ENCODE measurements at regions not wholly inside any gene's neighbourhood (a gene's known extent, or its start where the extent isn't known, plus 50 kb on each side); places are given as distances from the start of the nearest gene placed in this dataset.

DNA sequence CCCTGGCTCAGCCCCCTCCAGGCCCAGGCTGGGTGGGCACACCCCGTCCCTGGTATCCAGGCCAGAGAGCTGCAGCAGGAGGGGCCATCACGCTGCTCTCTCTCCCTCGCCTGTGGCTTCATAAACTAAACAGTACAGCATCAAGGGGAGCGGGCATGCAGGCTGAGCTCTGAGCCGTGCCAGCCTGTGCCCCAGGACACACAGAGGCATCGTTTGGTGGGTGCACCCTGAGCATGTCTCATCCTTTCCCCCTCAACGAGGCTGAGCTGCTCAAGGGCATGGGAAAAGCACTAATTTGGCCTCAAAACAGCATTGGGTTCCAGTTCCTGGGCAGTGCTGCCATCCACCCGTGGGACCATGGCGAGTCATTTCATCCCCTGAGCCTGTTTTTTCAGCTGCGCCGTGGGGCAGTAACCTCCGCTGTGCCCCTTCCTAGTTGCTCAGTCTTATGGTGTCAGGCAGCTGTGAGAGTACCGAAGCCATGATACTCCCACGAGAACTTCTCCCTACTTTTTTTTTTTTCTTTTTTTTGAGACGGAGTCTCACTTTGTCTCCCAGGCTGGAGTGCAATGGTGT lies 79.6 kb downstream of the CPN2 start:
- no peaks in the 10 kb centered on the region for H3K9me3 ChIP-seq
- H3K4me3 ChIP-seq (ENCODE audit: low read depth in 1 of 2, low read length in 1 of 2): no peak overlapping the region
- peaks cover 27% of the 10 kb centered on the region for H3K27me3 ChIP-seq
- H3K4me1 ChIP-seq (ENCODE audit: control insufficient read depth in 1 of 2, insufficient read depth in 1 of 2, low read depth in 1 of 2, low read length in 1 of 2): peaks cover 6 to 7% of the 10 kb centered on the region in 2 experiments
- TF ChIP-seq, protein P1, sequence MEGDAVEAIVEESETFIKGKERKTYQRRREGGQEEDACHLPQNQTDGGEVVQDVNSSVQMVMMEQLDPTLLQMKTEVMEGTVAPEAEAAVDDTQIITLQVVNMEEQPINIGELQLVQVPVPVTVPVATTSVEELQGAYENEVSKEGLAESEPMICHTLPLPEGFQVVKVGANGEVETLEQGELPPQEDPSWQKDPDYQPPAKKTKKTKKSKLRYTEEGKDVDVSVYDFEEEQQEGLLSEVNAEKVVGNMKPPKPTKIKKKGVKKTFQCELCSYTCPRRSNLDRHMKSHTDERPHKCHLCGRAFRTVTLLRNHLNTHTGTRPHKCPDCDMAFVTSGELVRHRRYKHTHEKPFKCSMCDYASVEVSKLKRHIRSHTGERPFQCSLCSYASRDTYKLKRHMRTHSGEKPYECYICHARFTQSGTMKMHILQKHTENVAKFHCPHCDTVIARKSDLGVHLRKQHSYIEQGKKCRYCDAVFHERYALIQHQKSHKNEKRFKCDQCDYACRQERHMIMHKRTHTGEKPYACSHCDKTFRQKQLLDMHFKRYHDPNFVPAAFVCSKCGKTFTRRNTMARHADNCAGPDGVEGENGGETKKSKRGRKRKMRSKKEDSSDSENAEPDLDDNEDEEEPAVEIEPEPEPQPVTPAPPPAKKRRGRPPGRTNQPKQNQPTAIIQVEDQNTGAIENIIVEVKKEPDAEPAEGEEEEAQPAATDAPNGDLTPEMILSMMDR (IDR thresholded peaks at IDR 0.05): no peak
- no peak overlapping the region for H3K27ac ChIP-seq
- no peaks in the 10 kb centered on the region for H3K36me3 ChIP-seq

DNA sequence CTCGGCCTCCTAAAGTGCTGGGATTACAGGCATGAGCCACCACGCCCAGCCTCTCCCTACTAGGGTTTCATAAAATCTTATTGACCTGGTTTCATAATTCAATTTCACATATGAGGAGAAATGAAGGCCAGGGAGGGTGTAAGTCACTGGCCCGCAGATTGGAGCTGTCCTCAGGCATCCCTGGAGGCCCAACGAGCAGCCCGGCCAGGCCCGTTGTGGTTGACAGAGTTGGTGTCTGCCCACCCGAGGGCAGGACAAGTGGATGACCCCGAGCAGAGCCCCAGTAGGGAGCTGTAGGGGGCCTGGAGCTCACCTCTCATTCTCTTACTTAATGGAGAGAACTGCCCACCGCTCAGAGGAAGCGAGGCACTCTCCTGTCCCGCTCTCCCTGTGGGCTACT lies 78.9 kb downstream of the CPN2 start:
- Histone ChIP-seq H3K27ac (no peak overlapping the region), H3K4me1 (ENCODE audit: control insufficient read depth in 1 of 2, insufficient read depth in 1 of 2, low read depth in 1 of 2, low read length in 1 of 2) (peaks cover 6 to 7% of the 10 kb centered on the region in 2 experiments), H3K4me3 (ENCODE audit: low read depth in 1 of 2, low read length in 1 of 2) (no peak overlapping the region), H3K9me3 (no peaks in the 10 kb centered on the region), H3K36me3 (no peaks in the 10 kb centered on the region), H3K27me3 (peaks cover 22% of the 10 kb centered on the region)
- TF ChIP-seq, protein P1 (IDR thresholded peaks at IDR 0.05): no peak

DNA sequence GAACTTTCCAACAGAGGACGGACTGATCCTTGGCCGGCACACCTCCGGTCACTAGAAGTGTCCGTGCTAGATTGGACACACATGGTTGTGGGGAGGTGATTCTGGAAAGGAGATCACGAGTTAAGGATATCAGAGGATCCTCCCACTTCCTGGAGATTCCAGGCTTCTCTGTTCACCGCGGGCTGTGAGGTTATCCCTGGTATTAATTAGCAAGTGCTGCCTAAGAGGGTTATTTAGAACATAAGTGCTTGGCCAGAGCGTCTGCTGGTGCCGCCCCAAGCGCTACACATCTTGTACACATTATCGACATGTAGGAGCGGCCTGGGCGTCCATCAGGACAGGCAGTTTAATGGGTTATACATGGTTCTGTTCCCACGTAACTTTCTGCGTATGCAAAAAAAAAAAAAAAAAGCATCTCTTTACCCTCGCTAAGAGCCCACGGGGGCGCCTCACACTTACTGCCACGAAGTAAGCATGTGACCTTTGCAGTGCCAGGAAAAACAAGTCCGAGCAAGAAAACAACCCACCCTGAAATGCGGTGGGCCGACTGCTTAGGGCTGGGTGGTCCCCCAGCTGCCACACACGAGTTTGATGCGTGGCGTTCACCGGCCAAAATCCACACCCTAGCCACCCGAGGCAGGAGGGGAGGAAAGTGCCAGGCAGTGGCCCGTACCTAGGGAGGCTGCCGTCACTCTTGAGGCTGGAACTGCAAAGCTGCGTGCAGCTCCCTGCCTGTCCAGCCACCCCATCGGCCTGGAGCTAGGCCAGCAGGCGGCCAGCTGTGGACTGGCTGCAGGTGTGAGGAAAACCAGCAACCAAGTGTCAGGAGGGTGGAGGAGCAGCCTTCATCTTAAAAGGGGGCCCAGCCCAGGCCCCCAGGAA lies 78.0 kb downstream of the CPN2 start:
- TF ChIP-seq, protein P1 (IDR thresholded peaks at IDR 0.05): no peak
- H3K4me3 ChIP-seq (ENCODE audit: low read depth in 1 of 2, low read length in 1 of 2): no peak overlapping the region
- H3K36me3 ChIP-seq: no peaks in the 10 kb centered on the region
- peaks cover 6 to 7% of the 10 kb centered on the region in 2 experiments for H3K4me1 ChIP-seq (ENCODE audit: control insufficient read depth in 1 of 2, insufficient read depth in 1 of 2, low read depth in 1 of 2, low read length in 1 of 2)
- peaks cover 13% of the 10 kb centered on the region for H3K27me3 ChIP-seq
- H3K9me3 ChIP-seq: no peaks in the 10 kb centered on the region
- H3K27ac ChIP-seq: no peak overlapping the region

DNA sequence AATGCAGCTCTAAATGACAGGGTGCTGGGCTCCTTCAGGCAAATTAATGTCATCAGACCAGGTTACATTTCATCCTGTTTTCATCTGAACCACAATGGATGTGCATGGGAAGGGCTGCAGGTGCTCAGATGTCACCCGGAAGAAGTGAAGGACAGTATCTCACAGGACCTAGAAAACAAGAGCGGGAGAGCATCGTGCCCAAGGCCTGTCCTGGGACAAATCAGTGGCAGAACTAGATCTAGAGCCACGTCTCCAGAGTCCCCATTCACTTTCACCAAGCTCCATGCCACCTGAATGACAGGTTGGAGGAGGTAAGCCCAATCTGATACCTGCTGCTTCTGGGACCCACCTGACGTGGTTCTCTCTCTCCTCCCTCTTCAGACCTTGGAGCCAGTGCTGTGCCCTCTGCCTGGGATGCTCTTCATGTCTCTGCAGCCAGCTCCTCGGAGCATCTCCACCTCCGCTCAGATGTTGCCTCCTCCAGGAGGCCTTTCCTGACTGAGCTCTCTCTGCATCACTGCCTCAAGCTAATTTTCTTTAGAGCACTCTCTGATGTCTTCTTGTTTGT lies 77.3 kb downstream of the CPN2 start:
- TF ChIP-seq, protein P1 (IDR thresholded peaks at IDR 0.05): no peak
- Histone ChIP-seq H3K4me1 (ENCODE audit: control insufficient read depth in 1 of 2, insufficient read depth in 1 of 2, low read depth in 1 of 2, low read length in 1 of 2) (peaks cover 6 to 7% of the 10 kb centered on the region in 2 experiments), H3K9me3 (no peaks in the 10 kb centered on the region), H3K36me3 (no peaks in the 10 kb centered on the region), H3K27ac (no peak overlapping the region), H3K27me3 (peaks cover 10% of the 10 kb centered on the region), H3K4me3 (ENCODE audit: low read depth in 1 of 2, low read length in 1 of 2) (no peak overlapping the region)

DNA sequence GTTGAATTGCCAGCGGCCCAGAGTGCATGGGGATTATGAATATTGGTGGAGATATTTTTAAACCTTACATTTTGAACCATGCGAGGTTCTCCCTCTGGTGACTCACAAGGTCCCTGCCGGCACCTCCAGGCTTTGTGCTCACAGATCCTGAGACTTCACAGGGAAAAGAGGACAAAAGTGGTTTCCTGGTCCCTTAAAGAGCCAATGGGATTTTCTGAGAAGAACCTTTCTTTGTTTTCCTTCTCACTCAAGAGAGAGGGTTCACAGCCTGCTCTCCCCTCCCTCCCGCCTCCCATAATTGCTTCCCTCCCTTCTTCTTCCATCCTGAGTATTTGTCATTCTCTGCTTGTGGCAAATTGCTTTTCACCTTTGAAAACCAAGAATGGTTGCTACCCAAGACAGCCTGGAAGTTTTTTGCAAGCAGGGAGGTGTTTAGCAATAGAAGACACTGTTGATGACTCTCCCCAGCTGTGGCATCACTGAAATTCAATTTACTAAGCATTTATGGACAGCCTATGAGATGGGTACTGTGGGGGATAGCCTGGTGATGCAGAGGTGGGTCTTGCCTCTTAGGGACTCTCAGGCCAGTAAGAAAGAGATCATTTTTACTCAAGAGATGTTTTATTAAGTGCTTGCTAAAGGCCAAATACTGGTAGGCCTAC lies 76.6 kb downstream of the CPN2 start:
- Histone ChIP-seq H3K27me3 (peaks cover 5% of the 10 kb centered on the region), H3K9me3 (no peaks in the 10 kb centered on the region), H3K4me1 (ENCODE audit: control insufficient read depth in 1 of 2, insufficient read depth in 1 of 2, low read depth in 1 of 2, low read length in 1 of 2) (peaks cover 4% of the 10 kb centered on the region in 2 experiments), H3K4me3 (ENCODE audit: low read depth in 1 of 2, low read length in 1 of 2) (no peak overlapping the region), H3K27ac (no peak overlapping the region), H3K36me3 (no peaks in the 10 kb centered on the region)
- TF ChIP-seq, protein P1 (IDR thresholded peaks at IDR 0.05): no peak

All from neutrophil (primary cell).